ENCODE measurements at regions not wholly inside any gene's neighbourhood (a gene's known extent, or its start where the extent isn't known, plus 50 kb on each side); places are given as distances from the start of the nearest gene placed in this dataset.
"Not testable (repeated sequence)": the region's sequence is repeated elsewhere in the genome, so short reads cannot be mapped to it uniquely, and the experiment has no call there.

GRCh38 chr12:25424211-25424731 is 128.8 kb downstream of the LMNTD1 start:
- DNase-seq (ENCODE audit: low spot score) = no peak

- DNase-seq (ENCODE audit: low spot score) = no peak
Observed at GRCh38 chr12:25423355-25424050, 129.6 kb downstream of the LMNTD1 start.

GRCh38 chr12:25422241-25422640 is 130.8 kb downstream of the LMNTD1 start:
- DNase-seq (ENCODE audit: low spot score) = no peak

- DNase-seq (ENCODE audit: low spot score) = no peak
Observed at GRCh38 chr12:25421651-25422167, 131.4 kb downstream of the LMNTD1 start.

- DNase-seq (ENCODE audit: low spot score) = no peak
Observed at GRCh38 chr12:25420116-25420515, 133.0 kb downstream of the LMNTD1 start.

GRCh38 chr12:25419595-25419994 is 133.5 kb downstream of the LMNTD1 start:
- DNase-seq (ENCODE audit: low spot score) = no peak

GRCh38 chr12:25417071-25417470 is 136.0 kb downstream of the LMNTD1 start:
- no peak for DNase-seq (ENCODE audit: low spot score)

- DNase-seq (ENCODE audit: low spot score) = no peak
Observed at GRCh38 chr12:25416516-25416915, 136.6 kb downstream of the LMNTD1 start.

- DNase-seq (ENCODE audit: low spot score) = no peak
Observed at GRCh38 chr12:25415004-25415403, 138.1 kb downstream of the LMNTD1 start.

GRCh38 chr12:25412735-25413134 is 140.3 kb downstream of the LMNTD1 start:
- DNase-seq (ENCODE audit: low spot score) = no peak

- DNase-seq (ENCODE audit: low spot score) = no peak
Observed at GRCh38 chr12:25404955-25405354, 148.1 kb downstream of the LMNTD1 start.

- DNase-seq (ENCODE audit: low spot score) = no peak
Observed at GRCh38 chr12:25401547-25402345, 151.0 kb upstream of the KRAS start.

- DNase-seq (ENCODE audit: low spot score) = no peak
Observed at GRCh38 chr12:25397001-25397400, 146.3 kb upstream of the KRAS start.

GRCh38 chr12:25395227-25395626 is 144.5 kb upstream of the KRAS start:
- DNase-seq (ENCODE audit: low spot score) = no peak

GRCh38 chr12:25394775-25395174 is 144.0 kb upstream of the KRAS start:
- DNase-seq (ENCODE audit: low spot score) = not testable (repeated sequence)

- DNase-seq (ENCODE audit: low spot score) = no peak
Observed at GRCh38 chr12:25394025-25394424, 143.3 kb upstream of the KRAS start.

GRCh38 chr12:25391346-25391745 is 140.6 kb upstream of the KRAS start:
- not testable (repeated sequence) for DNase-seq (ENCODE audit: low spot score)

- no peak for DNase-seq (ENCODE audit: low spot score)
Observed at GRCh38 chr12:25388183-25388582, 137.5 kb upstream of the KRAS start.

GRCh38 chr12:25387732-25388050 is 137.0 kb upstream of the KRAS start:
- DNase-seq (ENCODE audit: low spot score) = no peak

- DNase-seq (ENCODE audit: low spot score) = peak; percentile 87
Observed at GRCh38 chr12:25386831-25387731, 136.4 kb upstream of the KRAS start.

- no peak for DNase-seq (ENCODE audit: low spot score)
Observed at GRCh38 chr12:25384893-25385248, 134.1 kb upstream of the KRAS start.
